ENCODE measurements at regions not wholly inside any gene's neighbourhood (a gene's known extent, or its start where the extent isn't known, plus 50 kb on each side); places are given as distances from the start of the nearest gene placed in this dataset.
"Not testable (repeated sequence)": the region's sequence is repeated elsewhere in the genome, so short reads cannot be mapped to it uniquely, and the experiment has no call there.

DNA sequence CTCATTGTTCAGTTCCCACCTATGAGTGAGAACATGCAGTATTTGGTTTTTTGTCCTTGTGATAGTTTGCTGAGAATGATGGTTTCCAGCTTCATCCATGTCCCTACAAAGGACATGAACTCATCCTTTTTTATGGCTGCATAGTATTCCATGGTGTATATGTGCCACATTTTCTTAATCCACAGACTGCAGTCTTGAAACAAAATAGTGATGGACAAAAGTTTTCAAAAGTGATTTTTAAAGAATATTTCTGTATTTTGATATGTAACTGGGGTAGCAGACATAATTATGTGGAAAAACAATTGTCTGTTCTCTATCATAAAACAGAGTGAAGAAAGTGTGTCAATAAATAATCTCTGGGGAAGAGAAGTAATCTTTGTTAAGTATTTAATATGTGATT lies 148.2 kb downstream of the PDCD6IP start:
- not testable (repeated sequence) for TF ChIP-seq POLR2A (IDR thresholded peaks at IDR 0.05)
- TF ChIP-seq, protein P1, sequence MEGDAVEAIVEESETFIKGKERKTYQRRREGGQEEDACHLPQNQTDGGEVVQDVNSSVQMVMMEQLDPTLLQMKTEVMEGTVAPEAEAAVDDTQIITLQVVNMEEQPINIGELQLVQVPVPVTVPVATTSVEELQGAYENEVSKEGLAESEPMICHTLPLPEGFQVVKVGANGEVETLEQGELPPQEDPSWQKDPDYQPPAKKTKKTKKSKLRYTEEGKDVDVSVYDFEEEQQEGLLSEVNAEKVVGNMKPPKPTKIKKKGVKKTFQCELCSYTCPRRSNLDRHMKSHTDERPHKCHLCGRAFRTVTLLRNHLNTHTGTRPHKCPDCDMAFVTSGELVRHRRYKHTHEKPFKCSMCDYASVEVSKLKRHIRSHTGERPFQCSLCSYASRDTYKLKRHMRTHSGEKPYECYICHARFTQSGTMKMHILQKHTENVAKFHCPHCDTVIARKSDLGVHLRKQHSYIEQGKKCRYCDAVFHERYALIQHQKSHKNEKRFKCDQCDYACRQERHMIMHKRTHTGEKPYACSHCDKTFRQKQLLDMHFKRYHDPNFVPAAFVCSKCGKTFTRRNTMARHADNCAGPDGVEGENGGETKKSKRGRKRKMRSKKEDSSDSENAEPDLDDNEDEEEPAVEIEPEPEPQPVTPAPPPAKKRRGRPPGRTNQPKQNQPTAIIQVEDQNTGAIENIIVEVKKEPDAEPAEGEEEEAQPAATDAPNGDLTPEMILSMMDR (IDR thresholded peaks at IDR 0.05): not testable (repeated sequence)
